HTR-8/SVneo (cell line): ENCODE measurements at regions not wholly inside any gene's neighbourhood (a gene's known extent, or its start where the extent isn't known, plus 50 kb on each side); places are given as distances from the start of the nearest gene placed in this dataset.

Experiments used
- DNase-seq: peaks from one replicate; pipeline ENCODE4 v3.0.0; 2011; ENCODE audit warnings: low spot score, mixed read lengths; ENCODE audit not compliant: insufficient read length
- FAIRE-seq: peaks from 2 replicates; lab custom pipeline; 2011; peaks lifted over from hg19 to GRCh38; lab: Jason Lieb, UNC

- DNase-seq, result no peak
- no peak for FAIRE-seq
Observed at GRCh38 chr6:139657119-139657518, 282.7 kb upstream of the CITED2 start.

- no peak for DNase-seq
- FAIRE-seq, result no peak
Observed at GRCh38 chr6:139655783-139656705, 281.6 kb upstream of the CITED2 start.

- DNase-seq, result no peak
- no peak for FAIRE-seq
Observed at GRCh38 chr6:139654888-139655782, 280.7 kb upstream of the CITED2 start.

- no peak for FAIRE-seq
- no peak for DNase-seq
Observed at GRCh38 chr6:139654309-139654708, 279.9 kb upstream of the CITED2 start.

GRCh38 chr6:139653111-139653510, 278.7 kb upstream of the CITED2 start:
- FAIRE-seq, result no peak

GRCh38 chr6:139650941-139651340, 276.5 kb upstream of the CITED2 start:
- FAIRE-seq (no peak), DNase-seq (no peak)

More at GRCh38 chr6:139653111-139653510, 278.7 kb upstream of the CITED2 start:
- DNase-seq, result no peak

GRCh38 chr6:139649732-139650131, 275.3 kb upstream of the CITED2 start:
- FAIRE-seq, result no peak

GRCh38 chr6:139649128-139649527, 274.7 kb upstream of the CITED2 start:
- FAIRE-seq, result no peak
- DNase-seq, result no peak

More at GRCh38 chr6:139649732-139650131, 275.3 kb upstream of the CITED2 start:
- DNase-seq, result no peak

GRCh38 chr6:139648430-139649000, 274.1 kb upstream of the CITED2 start:
- DNase-seq, result no peak
- no peak for FAIRE-seq

GRCh38 chr6:139647841-139648240, 273.4 kb upstream of the CITED2 start:
- DNase-seq, result no peak
- no peak for FAIRE-seq

- no peak for FAIRE-seq
- DNase-seq, result no peak
Observed at GRCh38 chr6:139647016-139647415, 272.6 kb upstream of the CITED2 start.

- no peak for FAIRE-seq
- no peak for DNase-seq
Observed at GRCh38 chr6:139644821-139645220, 270.4 kb upstream of the CITED2 start.

GRCh38 chr6:139643986-139644385, 269.5 kb upstream of the CITED2 start:
- FAIRE-seq, result no peak
- DNase-seq, result no peak

GRCh38 chr6:139642346-139642745, 267.9 kb upstream of the CITED2 start:
- DNase-seq (no peak), FAIRE-seq (no peak)

- DNase-seq, result no peak
- FAIRE-seq, result no peak
Observed at GRCh38 chr6:139641376-139641775, 266.9 kb upstream of the CITED2 start.

GRCh38 chr6:139640921-139641320, 266.5 kb upstream of the CITED2 start:
- DNase-seq (no peak), FAIRE-seq (no peak)

GRCh38 chr6:139640448-139640847, 266.0 kb upstream of the CITED2 start:
- FAIRE-seq, result no peak
- no peak for DNase-seq

GRCh38 chr6:139639507-139639906, 265.1 kb upstream of the CITED2 start:
- no peak for DNase-seq
- FAIRE-seq, result no peak

GRCh38 chr6:139638179-139638941, 263.9 kb upstream of the CITED2 start:
- FAIRE-seq (no peak), DNase-seq (no peak)

- FAIRE-seq (no peak), DNase-seq (no peak)
Observed at GRCh38 chr6:139637766-139638165, 263.3 kb upstream of the CITED2 start.
